ENCODE measurements at regions not wholly inside any gene's neighbourhood (a gene's known extent, or its start where the extent isn't known, plus 50 kb on each side); places are given as distances from the start of the nearest gene placed in this dataset.

DNA sequence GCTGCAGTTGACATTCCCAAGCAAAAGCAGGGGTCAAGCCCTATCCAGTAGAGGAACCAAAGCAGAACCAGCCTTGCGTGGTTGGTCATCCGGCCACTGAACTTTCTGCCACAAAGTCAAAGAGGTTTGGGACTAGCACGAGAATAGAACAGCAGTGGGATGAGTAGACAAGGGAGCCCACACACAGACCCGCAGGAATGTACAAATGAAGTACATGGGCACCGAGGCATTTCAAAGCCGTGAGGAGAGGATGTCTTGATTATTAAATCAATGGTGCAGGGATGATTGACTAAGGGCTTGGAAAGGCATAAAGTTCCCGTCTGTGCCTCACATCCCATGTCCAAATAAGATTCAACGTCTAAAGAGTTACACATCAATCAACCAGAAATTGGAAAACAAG lies 81.8 kb upstream of the TBC1D3K start:
- TF ChIP-seq IRF2 (CRISPR knock-in tag; IDR thresholded peaks at IDR 0.05; ENCODE audit: borderline replicate concordance, low read depth) (no peak), CTCF (IDR thresholded peaks at IDR 0.05) (no peak), ETV6 (CRISPR knock-in tag; IDR thresholded peaks at IDR 0.05) (no peak), CREM (CRISPR knock-in tag; IDR thresholded peaks at IDR 0.05) (no peak), NR2C2 (CRISPR knock-in tag; IDR thresholded peaks at IDR 0.05) (no peak)
- TF ChIP-seq, protein P1, sequence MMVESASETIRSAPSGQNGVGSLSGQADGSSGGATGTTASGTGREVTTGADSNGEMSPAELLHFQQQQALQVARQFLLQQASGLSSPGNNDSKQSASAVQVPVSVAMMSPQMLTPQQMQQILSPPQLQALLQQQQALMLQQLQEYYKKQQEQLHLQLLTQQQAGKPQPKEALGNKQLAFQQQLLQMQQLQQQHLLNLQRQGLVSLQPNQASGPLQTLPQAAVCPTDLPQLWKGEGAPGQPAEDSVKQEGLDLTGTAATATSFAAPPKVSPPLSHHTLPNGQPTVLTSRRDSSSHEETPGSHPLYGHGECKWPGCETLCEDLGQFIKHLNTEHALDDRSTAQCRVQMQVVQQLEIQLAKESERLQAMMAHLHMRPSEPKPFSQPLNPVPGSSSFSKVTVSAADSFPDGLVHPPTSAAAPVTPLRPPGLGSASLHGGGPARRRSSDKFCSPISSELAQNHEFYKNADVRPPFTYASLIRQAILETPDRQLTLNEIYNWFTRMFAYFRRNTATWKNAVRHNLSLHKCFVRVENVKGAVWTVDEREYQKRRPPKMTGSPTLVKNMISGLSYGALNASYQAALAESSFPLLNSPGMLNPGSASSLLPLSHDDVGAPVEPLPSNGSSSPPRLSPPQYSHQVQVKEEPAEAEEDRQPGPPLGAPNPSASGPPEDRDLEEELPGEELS (CRISPR knock-in tag; IDR thresholded peaks at IDR 0.05): no peak
- TF ChIP-seq, protein P2, sequence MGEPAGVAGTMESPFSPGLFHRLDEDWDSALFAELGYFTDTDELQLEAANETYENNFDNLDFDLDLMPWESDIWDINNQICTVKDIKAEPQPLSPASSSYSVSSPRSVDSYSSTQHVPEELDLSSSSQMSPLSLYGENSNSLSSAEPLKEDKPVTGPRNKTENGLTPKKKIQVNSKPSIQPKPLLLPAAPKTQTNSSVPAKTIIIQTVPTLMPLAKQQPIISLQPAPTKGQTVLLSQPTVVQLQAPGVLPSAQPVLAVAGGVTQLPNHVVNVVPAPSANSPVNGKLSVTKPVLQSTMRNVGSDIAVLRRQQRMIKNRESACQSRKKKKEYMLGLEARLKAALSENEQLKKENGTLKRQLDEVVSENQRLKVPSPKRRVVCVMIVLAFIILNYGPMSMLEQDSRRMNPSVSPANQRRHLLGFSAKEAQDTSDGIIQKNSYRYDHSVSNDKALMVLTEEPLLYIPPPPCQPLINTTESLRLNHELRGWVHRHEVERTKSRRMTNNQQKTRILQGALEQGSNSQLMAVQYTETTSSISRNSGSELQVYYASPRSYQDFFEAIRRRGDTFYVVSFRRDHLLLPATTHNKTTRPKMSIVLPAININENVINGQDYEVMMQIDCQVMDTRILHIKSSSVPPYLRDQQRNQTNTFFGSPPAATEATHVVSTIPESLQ (CRISPR knock-in tag; IDR thresholded peaks at IDR 0.05): no peak
